CD4-positive, alpha-beta T cell treated with Interferon alpha-2 for 1 hour (primary cell): ENCODE measurements at regions not wholly inside any gene's neighbourhood (a gene's known extent, or its start where the extent isn't known, plus 50 kb on each side); places are given as distances from the start of the nearest gene placed in this dataset.

Source experiments
- DNase-seq, 2 donors: peaks; one replicate each; pipeline ENCODE4 v3.0.0-alpha.2; 2020 to 2022

GRCh38 chr4:140211161-140211560, 57.2 kb upstream of the MAML3 start:
- DNase-seq: no peak

DNA sequence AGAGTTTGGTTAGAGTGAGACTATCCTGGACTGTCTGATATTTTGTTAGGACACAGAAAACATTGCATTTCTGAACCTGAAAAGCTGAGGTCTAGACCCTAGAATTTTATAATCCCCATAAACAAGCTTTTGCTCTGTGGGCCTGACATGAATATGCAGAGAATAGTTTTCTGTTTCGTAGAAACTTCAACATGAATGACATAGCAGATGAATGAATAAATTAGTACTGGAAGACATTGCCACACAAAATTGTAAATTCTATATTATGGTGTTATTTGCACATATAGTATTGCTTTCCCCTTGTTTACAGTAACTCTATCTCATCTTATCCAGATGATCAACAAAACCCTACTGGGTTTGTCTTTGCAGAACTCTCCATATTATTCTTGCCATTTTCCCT, 54.9 kb upstream of the MAML3 start:
- no peak for DNase-seq
